GM12878 (cell line): ENCODE measurements at regions not wholly inside any gene's neighbourhood (a gene's known extent, or its start where the extent isn't known, plus 50 kb on each side); places are given as distances from the start of the nearest gene placed in this dataset.

ENCODE experiments used
- ATAC-seq: fragments of 200-7000 bp; cut with Tn5 transposase; 3 replicates; pipeline ENCODE4 v1.9.1; 2020; ENCODE audit warnings: mild to moderate bottlenecking, moderate library complexity
- BruUV-seq: library from RNA; stranded (reverse); fragments of 400-500 nt; replicated peaks from 2 replicates; lab custom pipeline; 2021; lab: Mats Ljungman, UMichigan
- CTCF ChIA-PET: fragments of 300-600 bp; sonication (Branson Sonifier 250); formaldehyde crosslinking; extraction: SDS; loops from one replicate; lab custom pipeline; 2021; ENCODE audit warnings: inconsistent platforms; lab: Yijun Ruan, JAX
- POLR2A ChIA-PET: fragments of 350-600 bp; formaldehyde crosslinking; extraction: SDS; loops from one replicate; lab custom pipeline; 2021; ENCODE audit warnings: inconsistent platforms; lab: Charles Lee
- RAD21 ChIA-PET: fragments of 300-600 bp; sonication (Branson Sonifier 250); formaldehyde crosslinking; loops from one replicate; lab custom pipeline; 2023; ENCODE audit warnings: antibody characterized with exemption; ENCODE audit not compliant: unreplicated experiment; lab: Charles Lee
- SMC1A ChIA-PET: fragments of 300-600 bp; sonication (Branson Sonifier 250); formaldehyde crosslinking; loops from one replicate; lab custom pipeline; 2023; ENCODE audit not compliant: unreplicated experiment, uncharacterized antibody; lab: Charles Lee
- DNase-seq: peaks from one replicate; pipeline ENCODE4 v3.0.0-alpha.2; 2011; ENCODE audit warnings: low read depth, low spot score
- FAIRE-seq: peaks from 3 replicates; lab custom pipeline; 2011; peaks lifted over from hg19 to GRCh38; lab: Jason Lieb, UNC
- H2AFZ ChIP-seq: 2 replicates; pipeline ENCODE4 v1.6.0; 2011; ENCODE audit warnings: low read depth, low read length, control low read depth; ENCODE audit not compliant: control insufficient read depth
- H3K27ac ChIP-seq: 2 replicates; pipeline ENCODE4 v1.5.1; 2011; ENCODE audit warnings: control low read depth; ENCODE audit not compliant: control insufficient read depth, insufficient read depth
- H3K27me3 ChIP-seq, 2 experiments: replicated peaks in 1 of 2; 2 replicates each; pipeline versions ENCODE4 v1.6.0 to v1.6.1; 2011; ENCODE audit warnings: low read length in 1 of 2; ENCODE audit not compliant: control insufficient read depth in 2 of 2, insufficient read depth in 2 of 2
- H3K36me3 ChIP-seq, 2 experiments: 2 replicates each; pipeline ENCODE4 v1.5.1; 2011; ENCODE audit warnings: low read length in 1 of 2; ENCODE audit not compliant: control insufficient read depth in 2 of 2, insufficient read depth in 2 of 2
- H3K4me1 ChIP-seq: 2 replicates; pipeline ENCODE4 v1.6.1; 2011; ENCODE audit warnings: mild to moderate bottlenecking, low read length, moderate library complexity, mixed read lengths; ENCODE audit not compliant: control insufficient read depth, insufficient read depth
- H3K4me2 ChIP-seq: 2 replicates; pipeline ENCODE4 v1.6.0; 2011; ENCODE audit warnings: control low read depth; ENCODE audit not compliant: control insufficient read depth, insufficient read depth
- H3K4me3 ChIP-seq: fragments of 200-600 bp; sonication (generic); 2 replicates; pipeline ENCODE4 v1.5.1; 2016
- H3K79me2 ChIP-seq: 2 replicates; pipeline ENCODE4 v1.6.0; 2011; ENCODE audit warnings: low read length; ENCODE audit not compliant: control insufficient read depth, insufficient read depth
- H3K9ac ChIP-seq: 2 replicates; pipeline ENCODE4 v1.8.0; 2011; ENCODE audit warnings: low read length, control low read depth, mixed read lengths; ENCODE audit not compliant: control insufficient read depth, insufficient read depth
- H3K9me3 ChIP-seq: replicated peaks from 3 replicates; pipeline ENCODE4 v1.5.1; 2011; ENCODE audit warnings: mild to moderate bottlenecking, low read length; ENCODE audit not compliant: control insufficient read depth, insufficient read depth
- H4K20me1 ChIP-seq: 2 replicates; pipeline ENCODE4 v1.6.0; 2011; ENCODE audit not compliant: control insufficient read depth, insufficient read depth
- BRCA1 ChIP-seq: IDR thresholded peaks from 2 replicates; pipeline ENCODE4 v1.6.1; 2011; ENCODE audit warnings: low read depth, low read length, improper control_type of control experiment
- CBFB ChIP-seq: IDR thresholded peaks from 2 replicates; pipeline ENCODE4 v1.6.1; 2016; ENCODE audit warnings: antibody characterized with exemption, low read depth
- HDAC6 ChIP-seq: fragments of 200-600 bp; sonication (generic); IDR thresholded peaks from one replicate; pipeline ENCODE4 v1.8.0; 2017; ENCODE audit warnings: antibody characterized with exemption; ENCODE audit not compliant: unreplicated experiment
- IRF4 ChIP-seq: IDR thresholded peaks from 2 replicates; pipeline ENCODE4 v1.6.1; 2011; ENCODE audit warnings: low read depth, low read length
- RAD51 ChIP-seq: fragments of 450-650 bp; IDR thresholded peaks from 2 replicates; pipeline ENCODE4 v1.6.1; 2016; ENCODE audit warnings: moderate library complexity, mild to moderate bottlenecking, inconsistent platforms
- RUNX3 ChIP-seq: IDR thresholded peaks from 2 replicates; pipeline ENCODE4 v1.6.1; 2012; ENCODE audit warnings: low read length, inconsistent platforms
- TBL1XR1 ChIP-seq: IDR thresholded peaks from 2 replicates; pipeline ENCODE4 v1.6.1; 2012; ENCODE audit warnings: low read depth, low read length, improper control_type of control experiment
- TCF7 ChIP-seq: IDR thresholded peaks from 2 replicates; pipeline ENCODE4 v1.6.1; 2014; ENCODE audit warnings: antibody characterized with exemption, borderline replicate concordance
- ZBTB33 ChIP-seq: fragments of 450-650 bp; IDR thresholded peaks from 2 replicates; pipeline ENCODE4 v1.6.1; 2017; ENCODE audit warnings: mild to moderate bottlenecking
- ZNF207 ChIP-seq: fragments of 450-650 bp; IDR thresholded peaks from 2 replicates; pipeline ENCODE4 v1.6.1; 2014; ENCODE audit warnings: antibody characterized with exemption, mild to moderate bottlenecking, borderline replicate concordance
- WGBS: methylation state at CpG from one replicate; pipeline ENCODE4 v1.1.6; 2016; ENCODE audit warnings: low lambda C conversion rate; ENCODE audit not compliant: insufficient replicate concordance, insufficient coverage; ENCODE audit errors: missing lambda C conversion rate; 5-methylcytosine and 5-hydroxymethylcytosine counted together
- in situ Hi-C: fragments of 300-500 bp; cut with MboI; formaldehyde crosslinking; loops from 9 replicates; pipeline ENCODE4 v1.14.3; 2018; ENCODE audit warnings: mixed read lengths
- intact Hi-C: fragments of 100-400 bp; cut with micrococcal nuclease; formaldehyde crosslinking; loops from one replicate; pipeline ENCODE4 v1.14.2; 2022; ENCODE audit not compliant: unreplicated experiment
- TF ChIP-seq, protein P1 (sequence below), 3 experiments: IDR thresholded peaks in 2 of 3; conservative IDR thresholded peaks in 1 of 3; 2 replicates each; pipeline ENCODE4 v1.5.1; 2011; ENCODE audit warnings: low read depth in 3 of 3, low read length in 3 of 3, mild to moderate bottlenecking in 3 of 3, control low read depth in 2 of 3, moderate library complexity in 2 of 3, inconsistent platforms in 1 of 3, mixed read lengths in 1 of 3; ENCODE audit not compliant: control insufficient read depth in 2 of 3, insufficient read depth in 1 of 3; ENCODE audit errors: extremely low read depth in 1 of 3

DNA sequence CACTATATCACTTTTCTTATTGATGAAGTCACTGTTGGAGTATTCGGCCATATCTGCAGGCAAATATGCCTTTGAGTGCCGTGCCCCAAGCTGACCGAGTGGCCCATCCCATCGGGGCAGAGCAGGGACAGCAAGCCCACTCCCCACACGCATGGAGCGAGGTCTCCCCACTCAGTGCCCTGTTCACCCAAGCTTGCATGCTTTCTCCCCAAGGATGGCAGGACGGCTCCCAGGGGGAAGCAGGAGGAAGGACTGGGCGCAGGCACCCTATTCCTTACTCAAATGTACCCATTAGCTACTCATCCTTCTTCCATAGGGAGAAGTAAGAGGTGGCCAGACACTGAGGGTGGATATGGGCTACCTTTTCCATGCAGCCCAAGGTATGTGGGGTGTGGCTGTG, 309.0 kb downstream of the IRX1 start:
- Histone ChIP-seq H3K4me3 (no peak overlapping the region), H3K9ac (no peak overlapping the region), H4K20me1 (no peaks in the 10 kb centered on the region), H3K4me1 (no peaks in the 10 kb centered on the region), H3K79me2 (no peaks in the 10 kb centered on the region), H2AFZ (no peak overlapping the region), H3K27me3 (no peaks in the 10 kb centered on the region), H3K4me2 (no peak overlapping the region), H3K27ac (no peak overlapping the region), H3K9me3 (no peaks in the 10 kb centered on the region), H3K36me3 (no peaks in the 10 kb centered on the region)
- ATAC-seq (no peak), DNase-seq (no peak), FAIRE-seq (no peak)
- CTCF ChIA-PET = no interaction called here
- RAD21 ChIA-PET = no interaction called here
- intact Hi-C loops (no loop called here), in situ Hi-C loops (no loop called here)
- WGBS = 36% methylated on average over 8 of the region's 8 CpGs
- TF ChIP-seq BRCA1 (no peak), TCF7 (no peak), TBL1XR1 (no peak), HDAC6 (no peak), ZBTB33 (no peak), ZNF207 (no peak), RUNX3 (no peak), IRF4 (no peak), CBFB (no peak), RAD51 (no peak)
- TF ChIP-seq, protein P1, sequence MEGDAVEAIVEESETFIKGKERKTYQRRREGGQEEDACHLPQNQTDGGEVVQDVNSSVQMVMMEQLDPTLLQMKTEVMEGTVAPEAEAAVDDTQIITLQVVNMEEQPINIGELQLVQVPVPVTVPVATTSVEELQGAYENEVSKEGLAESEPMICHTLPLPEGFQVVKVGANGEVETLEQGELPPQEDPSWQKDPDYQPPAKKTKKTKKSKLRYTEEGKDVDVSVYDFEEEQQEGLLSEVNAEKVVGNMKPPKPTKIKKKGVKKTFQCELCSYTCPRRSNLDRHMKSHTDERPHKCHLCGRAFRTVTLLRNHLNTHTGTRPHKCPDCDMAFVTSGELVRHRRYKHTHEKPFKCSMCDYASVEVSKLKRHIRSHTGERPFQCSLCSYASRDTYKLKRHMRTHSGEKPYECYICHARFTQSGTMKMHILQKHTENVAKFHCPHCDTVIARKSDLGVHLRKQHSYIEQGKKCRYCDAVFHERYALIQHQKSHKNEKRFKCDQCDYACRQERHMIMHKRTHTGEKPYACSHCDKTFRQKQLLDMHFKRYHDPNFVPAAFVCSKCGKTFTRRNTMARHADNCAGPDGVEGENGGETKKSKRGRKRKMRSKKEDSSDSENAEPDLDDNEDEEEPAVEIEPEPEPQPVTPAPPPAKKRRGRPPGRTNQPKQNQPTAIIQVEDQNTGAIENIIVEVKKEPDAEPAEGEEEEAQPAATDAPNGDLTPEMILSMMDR (IDR thresholded peaks at IDR 0.05 in 2 of 3, conservative IDR thresholded peaks at IDR 0.05 in 1 of 3; ENCODE audit: control insufficient read depth in 2 of 3, extremely low read depth in 1 of 3, insufficient read depth in 1 of 3, low read depth in 3 of 3, low read length in 3 of 3) = no peak
- POLR2A ChIA-PET = no interaction called here
- BruUV-seq = no TSS peak
- SMC1A ChIA-PET = no interaction called here
